ENCODE measurements at regions not wholly inside any gene's neighbourhood (a gene's known extent, or its start where the extent isn't known, plus 50 kb on each side); places are given as distances from the start of the nearest gene placed in this dataset.
"Not testable (repeated sequence)": the region's sequence is repeated elsewhere in the genome, so short reads cannot be mapped to it uniquely, and the experiment has no call there.

DNA sequence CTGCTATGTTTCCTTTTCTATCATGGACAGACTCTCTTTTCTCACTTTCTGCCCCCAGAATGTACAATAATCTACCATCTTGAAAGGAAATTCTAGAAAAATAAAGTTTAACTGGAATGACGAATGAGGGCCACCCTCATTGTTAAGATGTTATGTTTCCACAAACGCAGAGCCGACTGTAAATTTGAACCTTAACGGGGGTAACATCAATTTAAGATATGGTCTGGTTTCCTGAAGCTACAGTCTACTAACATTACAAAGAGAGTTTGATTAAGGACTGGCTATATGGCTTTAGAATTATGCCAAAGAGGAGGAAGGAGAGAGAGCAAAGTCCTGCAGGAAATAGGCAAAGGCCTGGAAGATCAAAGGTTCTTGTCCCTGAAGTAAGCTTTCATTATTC, 227.2 kb downstream of the USP46 start:
- no peak overlapping the region for H3K4me3 ChIP-seq
- DNase-seq, result no peak
- H3K27me3 ChIP-seq, result no peaks in the 10 kb centered on the region
- intact Hi-C loops (cut with DNase I), result no loop called here
- 62 to 72% methylated on average over 4 of the region's 4 CpGs for WGBS, 2 donors
- no peaks in the 10 kb centered on the region for H3K4me1 ChIP-seq
- no peak overlapping the region for H3K27ac ChIP-seq
- H3K36me3 ChIP-seq, result no peaks in the 10 kb centered on the region
- H3K9me3 ChIP-seq, result no peaks in the 10 kb centered on the region
- TF ChIP-seq, protein P1, sequence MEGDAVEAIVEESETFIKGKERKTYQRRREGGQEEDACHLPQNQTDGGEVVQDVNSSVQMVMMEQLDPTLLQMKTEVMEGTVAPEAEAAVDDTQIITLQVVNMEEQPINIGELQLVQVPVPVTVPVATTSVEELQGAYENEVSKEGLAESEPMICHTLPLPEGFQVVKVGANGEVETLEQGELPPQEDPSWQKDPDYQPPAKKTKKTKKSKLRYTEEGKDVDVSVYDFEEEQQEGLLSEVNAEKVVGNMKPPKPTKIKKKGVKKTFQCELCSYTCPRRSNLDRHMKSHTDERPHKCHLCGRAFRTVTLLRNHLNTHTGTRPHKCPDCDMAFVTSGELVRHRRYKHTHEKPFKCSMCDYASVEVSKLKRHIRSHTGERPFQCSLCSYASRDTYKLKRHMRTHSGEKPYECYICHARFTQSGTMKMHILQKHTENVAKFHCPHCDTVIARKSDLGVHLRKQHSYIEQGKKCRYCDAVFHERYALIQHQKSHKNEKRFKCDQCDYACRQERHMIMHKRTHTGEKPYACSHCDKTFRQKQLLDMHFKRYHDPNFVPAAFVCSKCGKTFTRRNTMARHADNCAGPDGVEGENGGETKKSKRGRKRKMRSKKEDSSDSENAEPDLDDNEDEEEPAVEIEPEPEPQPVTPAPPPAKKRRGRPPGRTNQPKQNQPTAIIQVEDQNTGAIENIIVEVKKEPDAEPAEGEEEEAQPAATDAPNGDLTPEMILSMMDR (IDR thresholded peaks at IDR 0.05), result no peak
- TF ChIP-seq POLR2A (IDR thresholded peaks at IDR 0.05), result no peak

DNA sequence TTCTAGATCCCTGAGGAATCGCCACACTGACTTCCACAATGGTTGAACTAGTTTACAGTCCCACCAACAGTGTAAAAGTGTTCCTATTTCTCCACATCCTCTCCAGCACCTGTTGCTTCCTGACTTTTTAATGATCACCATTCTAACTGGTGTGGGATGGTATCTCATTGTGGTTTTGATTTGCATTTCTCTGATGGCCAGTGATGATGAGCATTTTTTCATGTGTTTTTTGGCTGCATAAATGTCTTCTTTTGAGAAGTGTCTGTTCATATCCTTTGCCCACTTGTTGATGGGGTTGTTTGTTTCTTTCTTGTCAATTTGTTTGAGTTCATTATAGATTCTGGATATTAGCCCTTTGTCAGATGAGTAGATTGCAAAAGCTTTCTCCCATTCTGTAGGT, 216.6 kb downstream of the USP46 start:
- intact Hi-C loops (cut with DNase I); H3K4me1 ChIP-seq; H3K36me3 ChIP-seq; H3K4me3 ChIP-seq; H3K9me3 ChIP-seq; H3K27ac ChIP-seq; H3K27me3 ChIP-seq; DNase-seq: not testable (repeated sequence)
- WGBS, 2 donors, result 100% methylated on average over 1 of the region's 1 CpG; no CpG with 5 or more reads in 1 of the 2 donors

DNA sequence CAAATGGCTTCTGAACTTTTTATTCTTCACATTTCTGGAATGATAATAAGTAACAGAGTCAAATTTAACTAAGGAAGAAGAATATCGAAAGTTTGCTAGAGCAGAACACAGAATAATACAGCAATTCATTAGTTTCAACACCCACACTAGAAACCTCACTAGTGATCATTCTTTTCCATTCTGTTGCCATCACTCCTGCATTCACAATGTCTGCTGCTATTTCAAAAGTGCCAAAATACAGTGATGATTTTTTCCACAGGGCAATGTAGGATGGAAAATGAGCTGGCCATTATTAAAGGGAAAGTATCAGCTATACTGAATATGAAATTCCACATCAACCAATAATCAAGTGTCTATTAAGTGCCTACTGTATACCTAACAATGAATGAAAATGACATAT, 186.7 kb downstream of the USP46 start:
- Histone ChIP-seq H3K9me3 (no peaks in the 10 kb centered on the region), H3K4me1 (no peaks in the 10 kb centered on the region), H3K4me3 (no peak overlapping the region), H3K27me3 (peaks cover 0 to 5% (median 0%) of the 10 kb centered on the region in 4 donors), H3K27ac (no peak overlapping the region), H3K36me3 (no peaks in the 10 kb centered on the region)
- TF ChIP-seq POLR2A (IDR thresholded peaks at IDR 0.05), result no peak
- TF ChIP-seq, protein P1 (IDR thresholded peaks at IDR 0.05), result no peak
- WGBS, 2 donors, result 81 to 93% methylated on average over 1 of the region's 1 CpG
- no peak for DNase-seq
- intact Hi-C loops (cut with DNase I), result no loop called here

DNA sequence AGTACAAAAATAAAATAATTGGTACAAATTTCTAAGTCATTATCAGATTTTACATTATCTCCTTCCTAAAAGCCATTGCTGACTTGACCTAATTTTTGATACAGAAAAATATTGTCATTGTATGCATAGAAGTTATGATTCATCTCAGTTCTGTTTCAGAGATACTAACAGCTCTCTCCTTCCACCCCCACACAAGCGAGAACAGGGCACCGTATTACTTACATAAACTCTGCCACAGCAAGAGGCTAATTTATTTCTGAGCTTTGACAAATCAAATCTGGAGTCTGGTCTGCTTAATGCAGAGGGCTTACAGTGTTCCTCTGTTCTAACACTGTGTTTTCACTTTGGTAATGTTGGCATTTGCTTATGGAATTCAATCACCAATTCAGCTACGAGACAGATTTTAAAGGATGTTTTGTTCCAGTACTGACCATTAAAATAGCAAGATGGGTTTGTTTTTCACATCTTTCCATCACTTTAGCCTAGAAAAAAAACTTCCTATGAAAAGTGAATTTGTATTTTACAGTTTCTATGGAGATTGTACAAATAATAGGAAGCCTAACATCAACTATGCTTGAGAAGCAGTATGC, 181.8 kb downstream of the USP46 start:
- H3K4me1 ChIP-seq, result no peaks in the 10 kb centered on the region
- no peak for DNase-seq
- TF ChIP-seq, protein P1 (IDR thresholded peaks at IDR 0.05), result no peak
- no peak for TF ChIP-seq POLR2A (IDR thresholded peaks at IDR 0.05)
- peaks cover 0 to 5% (median 0%) of the 10 kb centered on the region in 4 donors for H3K27me3 ChIP-seq
- no peaks in the 10 kb centered on the region for H3K36me3 ChIP-seq
- intact Hi-C loops (cut with DNase I), result no loop called here
- no peaks in the 10 kb centered on the region for H3K9me3 ChIP-seq
- H3K27ac ChIP-seq, result no peak overlapping the region
- H3K4me3 ChIP-seq, result no peak overlapping the region
- WGBS, 2 donors, result 63 to 70% methylated on average over 3 of the region's 3 CpGs

DNA sequence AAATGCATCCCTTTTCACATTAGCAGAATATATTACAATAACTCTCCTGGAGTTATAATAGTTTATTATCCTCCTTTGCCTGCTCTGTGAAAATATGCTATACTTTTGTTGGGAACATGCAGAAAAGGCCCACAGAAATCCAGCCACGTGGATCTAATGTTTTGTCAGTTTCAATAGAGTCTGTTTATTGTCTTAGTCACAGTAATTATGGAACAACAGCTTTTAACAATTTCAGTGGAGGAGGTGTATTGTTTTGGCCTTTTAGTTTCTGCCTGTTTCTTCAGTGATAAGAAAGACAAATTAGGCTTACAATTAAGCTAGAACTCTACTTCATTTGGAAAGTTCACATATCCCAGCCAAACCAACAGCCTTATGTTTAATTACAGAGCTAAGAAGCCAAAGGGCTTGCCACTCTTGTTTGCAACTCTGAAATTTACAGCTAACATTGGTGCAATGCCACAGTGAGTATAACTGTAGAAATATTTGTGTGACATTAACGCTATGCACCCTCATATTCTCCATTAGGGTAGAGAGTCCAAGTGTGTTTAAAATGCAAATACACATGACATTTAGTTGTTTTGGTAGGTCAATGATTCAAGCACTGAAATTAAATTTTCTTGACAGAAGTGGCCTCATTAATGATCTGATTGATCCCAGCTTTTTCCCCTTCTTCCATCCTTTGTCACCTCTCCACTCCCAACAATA, 175.8 kb downstream of the USP46 start:
- 38 to 44% methylated on average over 2 of the region's 2 CpGs for WGBS, 2 donors
- DNase-seq, result no peak
- TF ChIP-seq, protein P1 (IDR thresholded peaks at IDR 0.05), result no peak
- TF ChIP-seq POLR2A (IDR thresholded peaks at IDR 0.05), result no peak

More for the DNA sequence above, 175.8 kb downstream of the USP46 start:
- Histone ChIP-seq H3K27ac (no peak overlapping the region), H3K27me3 (no peaks in the 10 kb centered on the region), H3K4me3 (no peak overlapping the region), H3K4me1 (no peaks in the 10 kb centered on the region), H3K36me3 (no peaks in the 10 kb centered on the region), H3K9me3 (no peaks in the 10 kb centered on the region)
- intact Hi-C loops (cut with DNase I), result no loop called here

Measured in esophagus squamous epithelium (tissue), 5 donors.